C4-2B (cell line): ENCODE measurements at regions not wholly inside any gene's neighbourhood (a gene's known extent, or its start where the extent isn't known, plus 50 kb on each side); places are given as distances from the start of the nearest gene placed in this dataset.

Source experiments
- CTCF ChIP-seq: fragments of 450-650 bp; conservative IDR thresholded peaks from 2 replicates; pipeline ENCODE4 v1.5.1; 2017; ENCODE audit warnings: mild to moderate bottlenecking
- ZFX ChIP-seq: fragments of 450-650 bp; IDR thresholded peaks from 2 replicates; pipeline ENCODE4 v1.6.1; 2017

DNA sequence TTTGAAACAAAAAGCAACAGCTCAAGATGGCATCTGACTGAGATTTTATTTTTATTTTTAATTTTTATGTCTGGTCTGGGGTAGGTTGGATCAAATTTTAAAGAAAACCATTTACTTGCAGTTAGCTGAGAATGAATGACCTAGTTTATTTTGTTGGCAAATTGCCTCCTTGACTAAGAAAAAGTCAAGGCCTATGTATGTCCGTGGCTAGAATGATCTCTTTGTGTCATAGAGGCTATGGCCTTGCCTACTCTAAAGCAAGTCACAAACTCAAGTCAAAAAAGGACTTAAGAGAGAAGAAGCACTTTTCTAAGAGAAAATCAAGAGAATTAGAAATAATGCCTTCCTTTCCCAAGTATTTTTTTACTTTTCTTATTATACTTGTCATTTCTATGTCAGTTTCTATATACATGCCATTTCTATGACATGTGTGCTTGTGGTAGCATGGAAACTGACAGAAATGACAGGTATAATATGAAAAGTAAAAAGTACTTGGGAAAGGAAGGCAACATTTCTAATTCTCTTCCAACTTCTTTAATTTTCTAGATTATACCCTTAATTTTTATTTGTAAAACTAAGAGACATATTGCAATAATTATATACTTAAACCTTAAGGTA, 136.7 kb downstream of the CENPF start:
- TF ChIP-seq CTCF (no peak), ZFX (no peak)
